ENCODE measurements at regions not wholly inside any gene's neighbourhood (a gene's known extent, or its start where the extent isn't known, plus 50 kb on each side); places are given as distances from the start of the nearest gene placed in this dataset.

- TF ChIP-seq EZH2 (IDR thresholded peaks at IDR 0.05) (no peak), POLR2AphosphoS5 (IDR thresholded peaks at IDR 0.05; ENCODE audit: borderline replicate concordance, low read depth, low read length) (no peak)
Measured at GRCh38 chr9:81318571-81318970, 370.8 kb downstream of the TLE1 start.
